ENCODE measurements at regions not wholly inside any gene's neighbourhood (a gene's known extent, or its start where the extent isn't known, plus 50 kb on each side); places are given as distances from the start of the nearest gene placed in this dataset.

DNA sequence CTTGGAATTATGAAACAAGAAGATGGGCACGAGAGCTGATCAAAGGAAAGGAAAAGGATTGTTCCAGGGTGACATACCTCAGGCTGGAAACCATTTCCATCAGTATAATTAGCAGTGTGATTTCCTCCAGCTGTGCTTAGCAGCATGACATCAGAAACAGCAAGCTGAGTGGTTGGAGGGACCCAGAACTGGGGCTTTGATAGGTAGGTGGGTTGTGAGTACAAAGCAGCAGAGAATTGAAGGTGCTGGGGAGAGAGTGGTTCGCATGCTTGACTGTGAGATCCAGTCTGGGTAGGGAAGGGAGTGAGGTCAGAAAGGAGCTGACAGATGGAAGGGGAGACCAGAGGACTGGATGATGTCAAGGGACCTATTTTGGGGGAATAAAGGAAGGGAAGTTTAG is 90.4 kb downstream of the CD164 start:
- ChIA-PET CTCF (interaction anchor here (0.9 to 1.0 kb wide), 2 partner anchors 9 to 747 kb away, joined by 3 to 4 read pairs; no protein-coding TSS in a partner anchor), POLR2A (interaction anchor here (0.6 kb wide), 1 partner anchor 1634 kb away, joined by 3 read pairs; no protein-coding TSS in a partner anchor)
- no peak for DNase-seq (ENCODE audit: extremely low spot score)
- TF ChIP-seq, protein P1, sequence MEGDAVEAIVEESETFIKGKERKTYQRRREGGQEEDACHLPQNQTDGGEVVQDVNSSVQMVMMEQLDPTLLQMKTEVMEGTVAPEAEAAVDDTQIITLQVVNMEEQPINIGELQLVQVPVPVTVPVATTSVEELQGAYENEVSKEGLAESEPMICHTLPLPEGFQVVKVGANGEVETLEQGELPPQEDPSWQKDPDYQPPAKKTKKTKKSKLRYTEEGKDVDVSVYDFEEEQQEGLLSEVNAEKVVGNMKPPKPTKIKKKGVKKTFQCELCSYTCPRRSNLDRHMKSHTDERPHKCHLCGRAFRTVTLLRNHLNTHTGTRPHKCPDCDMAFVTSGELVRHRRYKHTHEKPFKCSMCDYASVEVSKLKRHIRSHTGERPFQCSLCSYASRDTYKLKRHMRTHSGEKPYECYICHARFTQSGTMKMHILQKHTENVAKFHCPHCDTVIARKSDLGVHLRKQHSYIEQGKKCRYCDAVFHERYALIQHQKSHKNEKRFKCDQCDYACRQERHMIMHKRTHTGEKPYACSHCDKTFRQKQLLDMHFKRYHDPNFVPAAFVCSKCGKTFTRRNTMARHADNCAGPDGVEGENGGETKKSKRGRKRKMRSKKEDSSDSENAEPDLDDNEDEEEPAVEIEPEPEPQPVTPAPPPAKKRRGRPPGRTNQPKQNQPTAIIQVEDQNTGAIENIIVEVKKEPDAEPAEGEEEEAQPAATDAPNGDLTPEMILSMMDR (IDR thresholded peaks at IDR 0.05; ENCODE audit: control extremely low read depth, extremely low read depth, low read depth, missing control alignments) = no peak

DNA sequence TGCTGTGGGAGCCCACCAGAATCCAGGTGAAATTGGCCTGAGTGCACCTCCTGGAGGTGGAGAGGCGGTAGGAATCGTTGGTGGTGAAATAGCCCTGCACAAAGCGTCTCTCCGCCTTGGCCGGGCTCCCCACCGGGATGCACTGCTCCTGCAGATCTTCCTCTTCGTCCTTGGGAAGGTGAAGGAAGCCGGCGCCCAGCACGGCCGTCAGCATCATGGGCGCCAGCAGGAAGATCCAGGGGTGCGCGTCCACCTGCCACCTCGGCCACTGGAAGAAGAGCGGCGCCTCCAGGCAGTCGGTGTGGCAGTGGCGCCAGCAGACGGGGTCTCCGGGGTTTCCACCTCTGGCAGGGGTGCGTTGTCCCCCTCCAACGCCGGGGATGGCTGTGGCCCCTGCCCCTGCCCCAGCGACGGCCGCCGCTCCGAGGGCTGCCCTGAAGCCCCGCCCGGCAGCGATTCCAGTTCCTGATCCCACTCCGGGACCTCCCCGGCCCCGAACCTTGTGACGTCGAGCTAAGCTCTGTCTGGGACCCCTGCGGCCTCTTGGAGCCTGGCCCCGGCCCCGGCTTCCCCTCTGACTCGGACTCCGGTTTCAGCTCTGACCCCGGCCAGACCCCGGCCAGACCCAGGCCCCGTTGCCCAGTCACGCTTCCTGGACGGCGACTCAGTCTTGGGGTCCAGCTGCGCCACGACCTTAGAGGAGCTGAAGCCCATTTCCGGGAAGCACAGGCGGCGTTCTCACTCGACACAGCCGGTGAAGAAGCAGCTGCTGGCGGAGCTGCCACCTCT is 91.9 kb downstream of the CD164 start:
- no peak for DNase-seq (ENCODE audit: extremely low spot score)
- ChIA-PET POLR2A (no interaction called here), CTCF (no interaction called here)
- TF ChIP-seq, protein P1 (IDR thresholded peaks at IDR 0.05; ENCODE audit: control extremely low read depth, extremely low read depth, low read depth, missing control alignments) = no peak

DNA sequence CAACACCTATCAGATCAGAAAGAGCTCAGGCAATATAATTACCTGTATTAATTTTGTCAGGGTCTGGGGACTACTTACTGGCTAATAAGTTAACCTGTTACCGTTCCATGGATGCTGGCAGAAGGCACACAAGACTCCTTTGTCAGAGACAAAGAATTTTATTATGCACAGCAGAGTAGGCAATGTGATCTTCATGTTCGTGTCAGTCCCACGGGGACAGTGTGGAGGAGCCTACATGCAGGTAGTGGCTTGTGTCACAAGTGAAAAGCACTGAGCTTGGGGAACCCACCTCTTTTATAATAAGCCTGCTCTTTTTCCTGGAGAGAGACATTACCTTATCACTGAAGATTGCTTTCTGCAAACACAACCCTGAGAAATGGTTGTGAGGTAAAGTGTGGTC is 96.9 kb downstream of the CD164 start:
- DNase-seq (ENCODE audit: extremely low spot score) = no peak
- POLR2A ChIA-PET = no interaction called here
- CTCF ChIA-PET = interaction anchor here (1.4 kb wide), 1 partner anchor 8 kb away, joined by 3 read pairs; no protein-coding TSS in a partner anchor
- TF ChIP-seq, protein P1 (IDR thresholded peaks at IDR 0.05; ENCODE audit: control extremely low read depth, extremely low read depth, low read depth, missing control alignments) = no peak

DNA sequence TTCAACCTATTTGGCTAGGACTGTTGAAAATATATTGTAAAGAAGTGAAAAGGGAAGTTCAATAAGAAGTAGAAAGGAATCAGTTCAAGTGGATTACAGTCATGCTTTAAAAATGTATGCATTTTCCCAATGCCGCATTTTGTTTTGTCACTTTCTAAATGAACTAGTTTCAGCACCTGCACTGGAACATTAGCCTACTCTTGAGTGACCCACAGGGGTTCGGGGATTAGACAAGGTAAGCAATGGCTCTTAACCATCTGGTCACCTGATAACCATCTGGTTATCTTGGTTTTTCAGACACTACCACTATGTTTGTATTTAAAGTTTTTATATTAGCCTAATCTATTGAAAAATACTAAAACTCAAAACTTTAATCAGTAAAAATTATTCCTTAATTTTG is 97.6 kb downstream of the CD164 start:
- DNase-seq (ENCODE audit: extremely low spot score) = no peak
- ChIA-PET POLR2A (no interaction called here), CTCF (interaction anchor here (1.4 kb wide), 1 partner anchor 9 kb away, joined by 3 read pairs; no protein-coding TSS in a partner anchor)
- TF ChIP-seq, protein P1 (IDR thresholded peaks at IDR 0.05; ENCODE audit: control extremely low read depth, extremely low read depth, low read depth, missing control alignments) = no peak

DNA sequence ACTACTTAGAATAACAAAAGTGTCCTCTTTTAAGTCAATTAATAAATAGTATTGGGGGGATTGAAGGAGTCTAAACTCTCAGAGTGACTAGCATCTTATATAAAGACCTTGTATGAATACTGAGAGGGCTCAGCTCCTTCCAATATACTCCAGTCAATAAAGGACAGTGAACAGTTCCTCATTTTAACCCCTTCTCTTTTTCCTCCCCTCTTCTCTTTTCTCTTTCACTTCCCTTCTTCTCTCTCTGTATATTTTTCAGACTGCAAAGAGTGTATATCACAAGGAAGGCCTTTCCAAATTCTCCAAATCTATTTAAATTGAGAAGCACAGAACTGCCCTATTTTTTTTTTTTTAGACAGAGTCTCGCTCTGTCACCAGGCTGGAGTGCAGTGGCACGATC is 99.5 kb downstream of the CD164 start:
- ChIA-PET POLR2A (no interaction called here), CTCF (interaction anchor here (1.0 kb wide), 1 partner anchor 22 kb away, joined by 3 read pairs; no protein-coding TSS in a partner anchor)
- TF ChIP-seq, protein P1 (IDR thresholded peaks at IDR 0.05; ENCODE audit: control extremely low read depth, extremely low read depth, low read depth, missing control alignments) = no peak
- DNase-seq (ENCODE audit: extremely low spot score) = no peak

DNA sequence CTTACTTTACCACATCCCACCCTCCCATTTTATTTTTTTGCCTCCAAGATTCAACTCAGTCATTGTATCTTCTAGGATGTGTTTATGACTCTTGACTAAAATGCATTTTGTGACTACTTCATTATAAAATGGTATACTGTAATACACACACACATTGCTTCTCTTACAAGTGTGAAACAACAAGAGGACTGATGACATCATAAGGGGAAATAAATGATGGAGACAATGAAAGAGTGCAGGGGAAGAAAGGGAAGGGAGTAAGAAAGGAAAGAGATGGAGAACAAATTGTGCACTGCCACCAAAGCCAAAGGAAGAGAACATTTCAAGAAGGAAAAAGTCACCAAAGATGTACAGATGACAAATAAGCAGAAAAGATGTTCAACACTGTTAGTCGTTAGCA is 102.6 kb downstream of the CD164 start:
- TF ChIP-seq, protein P1 (IDR thresholded peaks at IDR 0.05; ENCODE audit: control extremely low read depth, extremely low read depth, low read depth, missing control alignments) = no peak
- ChIA-PET POLR2A (no interaction called here), CTCF (no interaction called here)
- DNase-seq (ENCODE audit: extremely low spot score) = no peak

Measured in GM10248 (cell line).